ENCODE measurements at regions not wholly inside any gene's neighbourhood (a gene's known extent, or its start where the extent isn't known, plus 50 kb on each side); places are given as distances from the start of the nearest gene placed in this dataset.

- H3K9me3 ChIP-seq = no peaks in the 10 kb centered on the region
- H3K27me3 ChIP-seq = no peaks in the 10 kb centered on the region
- no peak overlapping the region for H3K27ac ChIP-seq
- DNase-seq (peak; percentile 55 to 68 (median 60)), ATAC-seq (peak; percentile 77)
- H3K4me1 ChIP-seq = no peaks in the 10 kb centered on the region
- 27 to 33% methylated on average over 13 of the region's 13 CpGs for WGBS, 2 donors
- no peak overlapping the region for H3K4me3 ChIP-seq
- TF ChIP-seq POLR2A (IDR thresholded peaks at IDR 0.05) (no peak), CTCF (IDR thresholded peaks at IDR 0.05) (peak; percentile 79 to 96 (median 94))
- intact Hi-C loops (cut with DNase I) = loop anchor here (2.0 kb wide), 1 partner anchor 116 kb away; no protein-coding TSS in a partner anchor
- no peaks in the 10 kb centered on the region for H3K36me3 ChIP-seq (replicated peaks in 1 of 2; ENCODE audit: insufficient read depth in 1 of 2, low read depth in 2 of 2)
Observed at GRCh38 chr20:4607287-4607713, 79.0 kb upstream of the PRNP start.

- no peak for TF ChIP-seq POLR2A (IDR thresholded peaks at IDR 0.05)
- no peak overlapping the region for H3K4me3 ChIP-seq
- H3K27ac ChIP-seq = no peak overlapping the region
- no peaks in the 10 kb centered on the region for H3K9me3 ChIP-seq
- H3K4me1 ChIP-seq = no peaks in the 10 kb centered on the region
- ATAC-seq (no peak), DNase-seq (no peak)
- intact Hi-C loops (cut with DNase I) = loop anchor here (2.0 kb wide), 1 partner anchor 117 kb away; no protein-coding TSS in a partner anchor
- H3K36me3 ChIP-seq (replicated peaks in 1 of 2; ENCODE audit: insufficient read depth in 1 of 2, low read depth in 2 of 2) = no peaks in the 10 kb centered on the region
- no peaks in the 10 kb centered on the region for H3K27me3 ChIP-seq
- 46 to 49% methylated on average over 2 of the region's 2 CpGs for WGBS, 2 donors
Observed at GRCh38 chr20:4606051-4606450, 80.2 kb upstream of the PRNP start.

GRCh38 chr20:4605166-4605565 is 81.1 kb upstream of the PRNP start:
- TF ChIP-seq CTCF (IDR thresholded peaks at IDR 0.05) (no peak), POLR2A (IDR thresholded peaks at IDR 0.05) (no peak)
- ATAC-seq = no peak
- Histone ChIP-seq H3K36me3 (replicated peaks in 1 of 2; ENCODE audit: insufficient read depth in 1 of 2, low read depth in 2 of 2) (no peaks in the 10 kb centered on the region), H3K27me3 (no peaks in the 10 kb centered on the region), H3K9me3 (no peaks in the 10 kb centered on the region), H3K4me1 (no peaks in the 10 kb centered on the region), H3K4me3 (no peak overlapping the region), H3K27ac (no peak overlapping the region)
- WGBS, 2 donors = 38 to 43% methylated on average over 4 of the region's 4 CpGs
- intact Hi-C loops (cut with DNase I) = no loop called here
- no peak for DNase-seq

- intact Hi-C loops (cut with DNase I) = no loop called here
Observed at GRCh38 chr20:4604580-4604979, 81.7 kb upstream of the PRNP start.

GRCh38 chr20:4603724-4604123 is 82.5 kb upstream of the PRNP start:
- DNase-seq (no peak), ATAC-seq (no peak)
- 55 to 59% methylated on average over 11 of the region's 11 CpGs for WGBS, 2 donors
- no peaks in the 10 kb centered on the region for H3K27me3 ChIP-seq
- H3K36me3 ChIP-seq (replicated peaks in 1 of 2; ENCODE audit: insufficient read depth in 1 of 2, low read depth in 2 of 2) = no peaks in the 10 kb centered on the region
- H3K9me3 ChIP-seq = no peaks in the 10 kb centered on the region
- no peaks in the 10 kb centered on the region for H3K4me1 ChIP-seq
- intact Hi-C loops (cut with DNase I) = no loop called here
- no peak for TF ChIP-seq CTCF (IDR thresholded peaks at IDR 0.05)
- TF ChIP-seq POLR2A (IDR thresholded peaks at IDR 0.05) = no peak
- no peak overlapping the region for H3K27ac ChIP-seq
- H3K4me3 ChIP-seq = no peak overlapping the region

More at GRCh38 chr20:4604580-4604979, 81.7 kb upstream of the PRNP start:
- no peaks in the 10 kb centered on the region for H3K9me3 ChIP-seq
- H3K4me1 ChIP-seq = no peaks in the 10 kb centered on the region
- no peak overlapping the region for H3K27ac ChIP-seq
- no peaks in the 10 kb centered on the region for H3K27me3 ChIP-seq
- H3K4me3 ChIP-seq = no peak overlapping the region
- no peaks in the 10 kb centered on the region for H3K36me3 ChIP-seq (replicated peaks in 1 of 2; ENCODE audit: insufficient read depth in 1 of 2, low read depth in 2 of 2)
- no peak for TF ChIP-seq CTCF (IDR thresholded peaks at IDR 0.05)
- DNase-seq = no peak
- no peak for ATAC-seq
- WGBS, 2 donors = 52 to 70% methylated on average over 3 of the region's 3 CpGs
